Esophagus squamous epithelium (tissue), 4 donors: ENCODE measurements at regions not wholly inside any gene's neighbourhood (a gene's known extent, or its start where the extent isn't known, plus 50 kb on each side); places are given as distances from the start of the nearest gene placed in this dataset.
A peak's percentile ranks its signal among the peaks of the same experiment; 100 is the strongest.

Source experiments
- POLR2A ChIP-seq, 4 donors: fragments of 450-650 bp; IDR thresholded peaks; one replicate each; pipeline ENCODE4 v1.6.1; 2017; ENCODE audit warnings: antibody characterized with exemption in 4 of 4, mild to moderate bottlenecking in 4 of 4, moderate library complexity in 3 of 4
- TF ChIP-seq, protein P1 (sequence below), 6 experiments: fragments of 450-650 bp in 4 of 6; fragments of 200-600 bp in 2 of 6; sonication (generic) in 2 of 6; IDR thresholded peaks; one replicate each; pipeline ENCODE4 v1.5.1; 2016 to 2019; ENCODE audit warnings: antibody characterized with exemption in 6 of 6, mild to moderate bottlenecking in 4 of 6, moderate library complexity in 4 of 6

- TF ChIP-seq, protein P1, sequence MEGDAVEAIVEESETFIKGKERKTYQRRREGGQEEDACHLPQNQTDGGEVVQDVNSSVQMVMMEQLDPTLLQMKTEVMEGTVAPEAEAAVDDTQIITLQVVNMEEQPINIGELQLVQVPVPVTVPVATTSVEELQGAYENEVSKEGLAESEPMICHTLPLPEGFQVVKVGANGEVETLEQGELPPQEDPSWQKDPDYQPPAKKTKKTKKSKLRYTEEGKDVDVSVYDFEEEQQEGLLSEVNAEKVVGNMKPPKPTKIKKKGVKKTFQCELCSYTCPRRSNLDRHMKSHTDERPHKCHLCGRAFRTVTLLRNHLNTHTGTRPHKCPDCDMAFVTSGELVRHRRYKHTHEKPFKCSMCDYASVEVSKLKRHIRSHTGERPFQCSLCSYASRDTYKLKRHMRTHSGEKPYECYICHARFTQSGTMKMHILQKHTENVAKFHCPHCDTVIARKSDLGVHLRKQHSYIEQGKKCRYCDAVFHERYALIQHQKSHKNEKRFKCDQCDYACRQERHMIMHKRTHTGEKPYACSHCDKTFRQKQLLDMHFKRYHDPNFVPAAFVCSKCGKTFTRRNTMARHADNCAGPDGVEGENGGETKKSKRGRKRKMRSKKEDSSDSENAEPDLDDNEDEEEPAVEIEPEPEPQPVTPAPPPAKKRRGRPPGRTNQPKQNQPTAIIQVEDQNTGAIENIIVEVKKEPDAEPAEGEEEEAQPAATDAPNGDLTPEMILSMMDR (IDR thresholded peaks at IDR 0.05), result peak in 5 of 6 experiments; percentile 31 to 74 (median 51)
- no peak for TF ChIP-seq POLR2A (IDR thresholded peaks at IDR 0.05)
Observed at GRCh38 chr9:1604942-1605560, 410.1 kb upstream of the SMARCA2 start.
